ENCODE measurements at regions not wholly inside any gene's neighbourhood (a gene's known extent, or its start where the extent isn't known, plus 50 kb on each side); places are given as distances from the start of the nearest gene placed in this dataset.

GRCh38 chrX:102067966-102068723, 57.3 kb upstream of the TCEAL2 start:
- no peak overlapping the region for H3K27ac ChIP-seq
- H3K4me3 ChIP-seq: no peak overlapping the region
- H3K27me3 ChIP-seq: no peaks in the 10 kb centered on the region
- no peaks in the 10 kb centered on the region for H3K4me1 ChIP-seq
- DNase-seq: peak in 1 of 2 experiments; percentile 37
- H3K9me3 ChIP-seq (replicated peaks): no peaks in the 10 kb centered on the region
- H3K36me3 ChIP-seq: no peaks in the 10 kb centered on the region

GRCh38 chrX:102063445-102064074, 61.9 kb upstream of the TCEAL2 start:
- Histone ChIP-seq H3K9me3 (replicated peaks) (no peaks in the 10 kb centered on the region), H3K36me3 (no peaks in the 10 kb centered on the region), H3K4me3 (no peak overlapping the region), H3K27me3 (no peaks in the 10 kb centered on the region), H3K27ac (no peak overlapping the region), H3K4me1 (no peaks in the 10 kb centered on the region)
- DNase-seq: peak in 1 of 2 experiments; percentile 5

- H3K27me3 ChIP-seq: no peaks in the 10 kb centered on the region
- no peaks in the 10 kb centered on the region for H3K4me1 ChIP-seq
- H3K9me3 ChIP-seq (replicated peaks): no peaks in the 10 kb centered on the region
- H3K27ac ChIP-seq: no peak overlapping the region
- no peak overlapping the region for H3K4me3 ChIP-seq
- DNase-seq: no peak
- H3K36me3 ChIP-seq: no peaks in the 10 kb centered on the region
Measured at GRCh38 chrX:102044496-102044895, 81.0 kb upstream of the TCEAL2 start.

- Histone ChIP-seq H3K36me3 (no peaks in the 10 kb centered on the region), H3K4me1 (no peaks in the 10 kb centered on the region), H3K27ac (no peak overlapping the region), H3K9me3 (replicated peaks) (no peaks in the 10 kb centered on the region), H3K27me3 (no peaks in the 10 kb centered on the region), H3K4me3 (no peak overlapping the region)
- no peak for DNase-seq
Measured at GRCh38 chrX:102043380-102043779, 82.1 kb upstream of the TCEAL2 start.

GRCh38 chrX:102042372-102043325, 82.8 kb upstream of the TCEAL2 start:
- Histone ChIP-seq H3K27me3 (no peaks in the 10 kb centered on the region), H3K36me3 (no peaks in the 10 kb centered on the region), H3K4me3 (no peak overlapping the region), H3K27ac (no peak overlapping the region), H3K4me1 (no peaks in the 10 kb centered on the region), H3K9me3 (replicated peaks) (no peaks in the 10 kb centered on the region)
- no peak for DNase-seq

GRCh38 chrX:102029026-102029425, 96.5 kb upstream of the TCEAL2 start:
- no peak overlapping the region for H3K4me3 ChIP-seq
- H3K27ac ChIP-seq: no peak overlapping the region
- H3K4me1 ChIP-seq: no peaks in the 10 kb centered on the region
- no peaks in the 10 kb centered on the region for H3K9me3 ChIP-seq (replicated peaks)
- DNase-seq: no peak
- H3K36me3 ChIP-seq: no peaks in the 10 kb centered on the region
- H3K27me3 ChIP-seq: no peaks in the 10 kb centered on the region

- Histone ChIP-seq H3K4me3 (no peak overlapping the region), H3K27me3 (no peaks in the 10 kb centered on the region), H3K36me3 (no peaks in the 10 kb centered on the region), H3K4me1 (no peaks in the 10 kb centered on the region), H3K27ac (no peak overlapping the region), H3K9me3 (replicated peaks) (no peaks in the 10 kb centered on the region)
- DNase-seq: no peak
Measured at GRCh38 chrX:102018208-102018607, 86.4 kb upstream of the ZMAT1 start.

GRCh38 chrX:102008901-102009300, 77.1 kb upstream of the ZMAT1 start:
- no peak overlapping the region for H3K4me3 ChIP-seq
- DNase-seq: no peak
- no peaks in the 10 kb centered on the region for H3K27me3 ChIP-seq
- no peaks in the 10 kb centered on the region for H3K4me1 ChIP-seq
- H3K36me3 ChIP-seq: no peaks in the 10 kb centered on the region
- no peaks in the 10 kb centered on the region for H3K9me3 ChIP-seq (replicated peaks)
- H3K27ac ChIP-seq: no peak overlapping the region

GRCh38 chrX:101999644-102000539, 68.1 kb upstream of the ZMAT1 start:
- Histone ChIP-seq H3K27ac (no peak overlapping the region), H3K4me3 (no peak overlapping the region), H3K27me3 (no peaks in the 10 kb centered on the region), H3K9me3 (replicated peaks) (no peaks in the 10 kb centered on the region), H3K36me3 (no peaks in the 10 kb centered on the region), H3K4me1 (no peaks in the 10 kb centered on the region)
- DNase-seq: no peak

- Histone ChIP-seq H3K27ac (no peak overlapping the region), H3K36me3 (no peaks in the 10 kb centered on the region), H3K27me3 (no peaks in the 10 kb centered on the region)
Measured at GRCh38 chrX:101993335-101993734, 61.5 kb upstream of the ZMAT1 start.

GRCh38 chrX:101986586-101986985, 54.8 kb upstream of the ZMAT1 start:
- Histone ChIP-seq H3K36me3 (no peaks in the 10 kb centered on the region), H3K27ac (no peak overlapping the region), H3K9me3 (replicated peaks) (no peaks in the 10 kb centered on the region), H3K4me3 (no peak overlapping the region), H3K27me3 (no peaks in the 10 kb centered on the region), H3K4me1 (no peaks in the 10 kb centered on the region)
- DNase-seq: peak in 1 of 2 experiments; percentile 1

More at GRCh38 chrX:101993335-101993734, 61.5 kb upstream of the ZMAT1 start:
- H3K4me1 ChIP-seq: no peaks in the 10 kb centered on the region
- no peaks in the 10 kb centered on the region for H3K9me3 ChIP-seq (replicated peaks)
- DNase-seq: no peak
- H3K4me3 ChIP-seq: no peak overlapping the region
